ENCODE measurements at regions not wholly inside any gene's neighbourhood (a gene's known extent, or its start where the extent isn't known, plus 50 kb on each side); places are given as distances from the start of the nearest gene placed in this dataset.
"Not testable (repeated sequence)": the region's sequence is repeated elsewhere in the genome, so short reads cannot be mapped to it uniquely, and the experiment has no call there.

GRCh38 chr15:77944002-77944867 lies 133.3 kb downstream of the TBC1D2B start:
- peak overlapping the region; percentile 13 for H3K4me3 ChIP-seq (ENCODE audit: low read depth, low read length)

DNA sequence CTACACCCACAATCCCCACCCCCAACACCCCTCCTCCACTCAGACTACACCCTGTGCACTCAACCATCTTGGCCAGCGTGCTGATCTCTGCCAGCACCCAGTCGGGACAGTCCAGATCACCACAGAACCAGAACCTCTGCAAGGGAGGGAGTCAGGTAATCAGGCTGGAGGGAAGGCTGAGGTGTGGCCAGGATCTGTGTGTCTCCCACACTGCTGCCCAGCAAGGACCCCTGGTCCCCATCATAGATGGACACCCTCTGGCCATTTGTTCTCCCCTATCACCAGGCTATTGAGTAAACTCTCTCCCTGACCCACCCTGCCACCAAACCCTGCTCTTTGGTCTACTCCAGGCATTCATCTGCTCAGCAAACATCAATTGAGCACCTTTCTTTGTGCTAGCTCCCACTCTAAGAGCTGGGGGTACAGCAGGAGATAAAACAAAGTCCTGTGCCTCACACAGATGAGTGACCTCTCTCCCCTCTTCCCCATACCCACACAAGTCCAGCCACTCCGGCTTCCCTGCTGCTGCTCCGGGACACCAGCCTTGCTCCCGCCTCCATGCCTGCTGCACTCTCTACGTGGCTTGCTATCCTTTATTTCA lies 134.8 kb downstream of the TBC1D2B start:
- H3K4me3 ChIP-seq (ENCODE audit: low read depth, low read length): no peak overlapping the region

DNA sequence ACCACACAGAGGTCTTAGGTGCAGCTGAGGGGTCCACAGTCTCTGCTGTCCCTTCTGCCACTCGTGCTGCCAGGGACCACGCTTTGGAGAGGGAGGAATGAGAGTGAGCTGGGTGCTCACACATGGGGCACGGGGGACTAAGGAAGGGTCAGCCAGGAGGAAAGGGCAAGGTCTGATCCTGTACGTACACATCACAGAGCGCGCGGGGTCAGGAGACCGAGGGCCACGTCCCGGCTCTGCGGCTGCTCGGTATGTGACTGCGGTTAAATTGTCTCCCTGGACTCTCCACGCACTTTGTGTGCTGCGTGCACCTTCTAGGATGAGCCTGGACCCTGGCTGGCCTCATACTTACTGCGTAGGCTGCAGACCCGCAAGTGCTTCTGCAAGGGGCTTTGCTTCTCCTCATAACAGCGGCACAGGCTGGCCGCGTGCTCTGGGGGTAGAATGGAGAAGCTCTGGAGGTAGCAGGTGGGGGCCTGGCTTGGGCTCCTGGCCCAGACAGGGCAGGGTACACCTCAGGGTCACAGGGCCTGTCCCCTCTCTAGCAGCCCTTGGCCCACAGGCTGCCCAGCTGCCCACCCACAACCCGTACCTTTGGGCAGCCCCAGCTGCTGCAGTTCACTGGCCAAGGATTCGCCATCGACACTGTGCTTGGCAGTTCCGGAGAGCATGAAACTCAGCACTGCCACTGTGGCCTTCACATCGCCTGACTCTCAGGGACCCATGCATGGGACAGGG lies 136.3 kb downstream of the TBC1D2B start:
- not testable (repeated sequence) for H3K4me3 ChIP-seq (ENCODE audit: low read depth, low read length)

DNA sequence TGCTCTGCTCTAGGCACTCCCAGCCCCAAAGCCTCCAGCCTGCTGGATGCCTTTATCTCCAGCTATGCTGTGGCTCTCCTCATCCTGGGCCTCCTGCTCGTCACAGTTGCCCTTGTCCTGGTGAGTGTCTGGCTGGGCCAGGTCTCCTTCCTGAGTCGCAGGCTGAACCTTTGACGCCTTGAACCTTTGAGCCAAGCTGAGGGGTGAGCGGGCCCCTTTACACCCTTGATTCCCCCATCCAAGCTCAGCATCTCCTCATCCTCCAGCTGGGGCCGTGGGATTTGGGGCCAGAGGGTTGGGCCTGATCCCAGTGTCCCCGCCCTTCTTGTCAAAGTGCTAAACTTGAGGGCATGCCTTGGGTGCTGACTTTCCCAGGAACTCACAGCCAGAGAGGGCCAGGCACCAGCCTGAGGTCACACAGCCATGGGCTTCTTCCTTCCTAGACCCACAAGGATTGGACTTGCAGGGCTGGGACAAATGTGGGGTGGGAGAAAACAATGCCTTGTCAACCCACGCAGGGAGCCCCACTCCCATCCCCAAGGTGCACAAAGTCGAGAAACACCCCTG lies 137.0 kb downstream of the TBC1D2B start:
- H3K4me3 ChIP-seq (ENCODE audit: low read depth, low read length): no peak overlapping the region

DNA sequence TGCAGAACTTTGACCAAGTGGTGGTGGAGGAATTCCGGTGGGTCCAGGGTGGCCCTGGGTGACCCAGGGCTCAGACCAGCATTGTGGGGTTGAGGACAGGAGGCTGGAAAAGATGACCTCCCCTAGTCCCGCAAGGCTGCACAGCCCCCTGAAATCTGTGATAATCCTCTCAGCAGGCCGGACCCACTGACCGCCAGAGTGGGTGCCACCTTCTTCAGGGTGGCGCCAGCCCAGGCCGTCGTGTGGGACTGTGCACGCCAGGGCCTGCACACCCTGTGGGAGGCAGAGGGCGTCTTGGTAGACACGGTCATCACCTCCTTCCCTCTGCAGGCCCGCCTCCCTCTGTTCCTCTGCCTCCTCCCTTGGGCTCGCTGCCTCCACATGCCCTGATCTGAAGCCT lies 137.7 kb downstream of the TBC1D2B start:
- H3K4me3 ChIP-seq (ENCODE audit: low read depth, low read length): no peak overlapping the region

DNA sequence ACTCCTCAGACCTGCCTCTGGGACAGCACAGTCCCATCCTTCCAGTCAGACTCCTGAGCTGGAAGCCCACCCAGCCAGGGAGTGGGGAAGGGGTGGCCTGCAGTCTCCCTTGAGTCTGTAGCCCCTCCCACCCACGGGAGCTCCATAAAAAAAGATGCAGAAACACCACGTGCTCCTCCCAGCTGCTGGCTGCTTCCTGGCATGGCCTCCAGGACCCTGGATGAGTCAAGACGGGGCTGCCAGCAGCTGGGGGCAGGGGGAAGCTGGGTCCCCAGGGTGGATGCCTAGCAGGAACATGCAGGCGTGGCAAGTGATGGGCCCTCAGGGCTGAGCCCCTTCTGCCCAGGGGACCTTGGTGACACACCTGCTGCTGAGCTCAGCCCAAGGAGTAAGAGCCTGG lies 138.5 kb downstream of the TBC1D2B start:
- H3K4me3 ChIP-seq (ENCODE audit: low read depth, low read length): not testable (repeated sequence)

- not testable (repeated sequence) for H3K4me3 ChIP-seq (ENCODE audit: low read depth, low read length)
These were observed 139.0 kb downstream of the TBC1D2B start for GRCh38 chr15:77938546-77938945.

- H3K4me3 ChIP-seq (ENCODE audit: low read depth, low read length): not testable (repeated sequence)
These were observed 140.9 kb downstream of the TBC1D2B start for GRCh38 chr15:77936567-77936966.

- not testable (repeated sequence) for H3K4me3 ChIP-seq (ENCODE audit: low read depth, low read length)
These were observed 143.0 kb downstream of the TBC1D2B start for GRCh38 chr15:77934516-77934915.

GRCh38 chr15:77930907-77931306 lies 146.6 kb downstream of the TBC1D2B start:
- not testable (repeated sequence) for H3K4me3 ChIP-seq (ENCODE audit: low read depth, low read length)

DNA sequence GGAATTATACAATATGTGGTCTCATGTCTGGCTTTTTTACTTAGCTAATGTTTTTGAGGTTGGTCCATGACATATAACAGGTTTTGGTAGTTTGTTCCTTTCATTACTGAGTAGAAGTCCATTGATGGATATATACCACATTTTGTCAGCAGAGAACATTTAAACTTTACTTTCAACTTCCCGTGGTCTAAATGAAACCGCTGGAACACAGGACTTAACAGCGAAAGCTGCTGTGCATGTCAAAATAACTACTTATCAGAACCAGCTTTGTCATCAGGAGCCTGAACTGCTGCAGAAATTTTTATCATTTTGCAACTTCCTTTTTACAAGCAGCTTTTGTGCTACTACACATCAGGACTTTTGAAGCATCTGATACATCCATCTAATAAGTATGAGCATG lies 147.0 kb downstream of the TBC1D2B start:
- H3K4me3 ChIP-seq (ENCODE audit: low read depth, low read length): not testable (repeated sequence)

GRCh38 chr15:77926789-77927188 lies 150.7 kb downstream of the TBC1D2B start:
- not testable (repeated sequence) for H3K4me3 ChIP-seq (ENCODE audit: low read depth, low read length)

DNA sequence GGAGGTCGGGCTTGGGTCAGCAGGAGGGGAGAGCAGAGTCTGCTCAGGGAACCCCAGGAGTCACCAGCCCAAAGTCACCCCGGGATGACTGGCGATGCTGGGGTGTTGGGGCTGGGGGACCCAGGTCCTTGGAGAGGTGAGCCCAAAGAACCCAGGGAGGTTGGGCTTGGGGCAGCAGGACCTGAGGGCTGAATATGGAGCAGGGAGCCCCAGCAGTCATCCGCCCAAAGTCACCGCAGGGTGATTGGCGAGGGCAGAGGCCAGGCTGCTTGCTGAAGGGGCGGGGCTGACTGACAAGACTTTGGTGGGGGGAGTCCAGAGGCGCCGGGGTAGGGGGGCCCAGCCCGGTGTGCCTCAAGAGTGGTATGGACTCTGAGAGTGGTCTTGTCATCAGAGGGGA lies 151.2 kb downstream of the TBC1D2B start:
- not testable (repeated sequence) for H3K4me3 ChIP-seq (ENCODE audit: low read depth, low read length)

GRCh38 chr15:77925101-77925500 lies 152.4 kb downstream of the TBC1D2B start:
- not testable (repeated sequence) for H3K4me3 ChIP-seq (ENCODE audit: low read depth, low read length)

DNA sequence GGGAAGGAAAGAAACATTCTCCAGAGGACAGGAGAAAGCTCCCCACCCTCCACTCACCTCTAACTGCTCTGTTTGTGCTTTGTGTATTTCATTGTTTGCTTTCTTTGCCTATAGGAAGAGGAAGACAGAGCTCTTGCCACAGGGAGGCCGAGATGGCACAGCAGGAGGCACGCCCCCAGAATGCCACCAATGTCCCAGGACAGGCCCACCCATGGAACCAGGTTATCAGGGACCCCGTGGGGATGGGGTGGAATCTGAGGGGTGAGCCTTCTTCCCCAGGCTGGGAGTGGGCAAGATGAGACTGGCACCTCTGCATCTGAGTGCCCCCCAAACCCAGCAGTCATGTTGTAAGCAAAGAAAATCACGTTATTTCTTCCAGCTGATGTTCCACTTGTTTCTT lies 155.8 kb downstream of the TBC1D2B start:
- H3K4me3 ChIP-seq (ENCODE audit: low read depth, low read length): no peak overlapping the region

DNA sequence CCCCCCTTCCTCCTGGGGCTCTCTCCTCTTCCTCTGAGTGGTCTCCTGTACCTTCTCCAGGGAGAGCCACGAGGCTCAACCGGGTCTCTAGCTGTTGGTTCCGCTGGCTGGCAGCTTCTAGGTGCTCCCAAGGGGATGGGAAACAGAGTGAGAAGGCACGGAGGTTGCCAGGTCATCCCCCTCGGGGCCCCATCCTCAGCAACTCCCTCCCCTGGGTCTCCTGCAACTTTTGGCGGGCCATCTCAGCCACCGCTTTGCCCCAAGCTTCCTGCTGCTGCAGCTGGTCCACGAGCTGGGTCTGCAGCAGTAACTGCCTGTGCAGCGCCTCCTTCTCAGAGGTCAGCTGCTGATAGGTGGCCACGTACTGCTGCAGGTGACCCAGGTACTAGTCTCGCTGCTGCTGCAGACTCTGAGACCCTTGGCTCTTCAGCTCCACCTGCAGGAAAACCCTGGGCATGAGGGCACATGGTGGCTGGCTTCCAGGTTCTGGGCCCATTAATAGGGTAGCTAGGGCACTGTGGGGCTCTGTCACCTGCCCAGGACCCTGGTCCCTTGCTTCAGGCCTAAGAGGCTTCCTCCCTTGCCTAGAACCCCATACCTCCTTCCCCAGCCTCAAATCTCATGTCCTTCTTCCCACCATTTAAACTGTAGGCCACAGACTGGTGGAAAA lies 160.4 kb downstream of the TBC1D2B start:
- not testable (repeated sequence) for H3K4me3 ChIP-seq (ENCODE audit: low read depth, low read length)

- not testable (repeated sequence) for H3K4me3 ChIP-seq (ENCODE audit: low read depth, low read length)
These were observed 161.6 kb downstream of the TBC1D2B start for GRCh38 chr15:77915961-77916330.

DNA sequence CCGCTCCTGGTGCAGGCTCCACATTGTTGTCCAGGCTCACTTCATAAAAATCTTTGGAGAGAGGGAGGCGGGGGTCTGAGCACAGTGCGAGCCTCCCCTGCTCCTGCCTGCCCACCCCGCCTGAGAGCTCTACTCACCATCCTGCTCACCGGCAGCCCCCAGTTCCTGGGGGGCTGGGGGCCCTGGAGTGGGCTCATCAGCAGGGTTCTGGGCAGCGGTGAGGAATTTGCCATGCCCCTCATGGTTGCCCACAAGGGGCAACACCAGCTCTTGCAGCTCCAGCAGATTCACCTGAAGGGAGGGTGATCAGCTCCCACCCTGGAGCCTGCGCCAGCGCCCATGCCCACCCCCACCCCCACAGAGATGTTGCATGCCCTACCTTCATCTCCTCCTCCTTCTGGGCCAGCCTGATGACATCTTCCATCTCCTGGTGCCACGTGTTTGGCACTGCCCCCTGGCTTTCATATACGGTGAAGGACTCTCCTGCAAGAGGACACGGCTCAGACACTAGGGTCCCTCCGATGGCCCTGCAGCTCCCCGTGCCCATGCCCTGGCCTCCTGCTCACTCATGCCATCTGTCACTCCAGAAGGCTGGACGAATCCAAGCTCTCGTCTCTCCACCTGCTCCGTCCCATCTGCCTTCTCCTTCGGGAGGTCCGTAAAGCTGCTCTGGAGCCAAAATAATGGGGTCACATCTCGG lies 162.1 kb downstream of the TBC1D2B start:
- no peak overlapping the region for H3K4me3 ChIP-seq (ENCODE audit: low read depth, low read length)

DNA sequence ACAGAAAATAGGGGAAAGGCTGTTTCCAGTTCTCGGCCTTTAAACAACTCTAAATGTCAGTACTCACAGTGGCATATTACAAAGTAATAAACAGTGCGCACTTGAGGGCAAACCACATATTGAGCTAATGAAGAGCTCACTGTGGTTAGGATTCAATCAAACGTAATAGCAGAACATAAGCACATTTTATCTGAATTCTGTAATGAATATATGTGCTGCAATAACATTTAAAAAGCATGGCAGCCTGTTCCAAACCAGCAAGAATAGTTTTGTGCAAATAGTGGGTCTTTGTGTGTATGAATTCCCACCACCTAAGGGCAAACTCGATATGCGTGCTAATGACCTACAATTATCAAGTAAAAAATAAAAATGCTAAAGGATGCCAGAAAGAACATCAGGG lies 163.0 kb downstream of the TBC1D2B start:
- not testable (repeated sequence) for H3K4me3 ChIP-seq (ENCODE audit: low read depth, low read length)
